NCI-H226 (cell line): ENCODE measurements at regions not wholly inside any gene's neighbourhood (a gene's known extent, or its start where the extent isn't known, plus 50 kb on each side); places are given as distances from the start of the nearest gene placed in this dataset.

Experiments
- DNase-seq: peaks from one replicate; pipeline ENCODE4 v3.0.0-alpha.2; 2015

- DNase-seq = no peak
Measured at GRCh38 chr16:80065541-80065940, 465.0 kb upstream of the MAF start.

GRCh38 chr16:80063713-80064069 lies 463.2 kb upstream of the MAF start:
- DNase-seq = no peak

GRCh38 chr16:80063031-80063712 lies 462.6 kb upstream of the MAF start:
- no peak for DNase-seq

GRCh38 chr16:80062361-80063030 lies 462.0 kb upstream of the MAF start:
- no peak for DNase-seq

- DNase-seq = no peak
Measured at GRCh38 chr16:80060470-80060869, 459.9 kb upstream of the MAF start.

GRCh38 chr16:80059836-80060235 lies 459.3 kb upstream of the MAF start:
- no peak for DNase-seq

GRCh38 chr16:80058214-80058613 lies 457.7 kb upstream of the MAF start:
- no peak for DNase-seq

GRCh38 chr16:80056324-80056723 lies 455.8 kb upstream of the MAF start:
- DNase-seq = no peak

GRCh38 chr16:80055831-80056230 lies 455.3 kb upstream of the MAF start:
- DNase-seq = no peak

GRCh38 chr16:80054647-80055046 lies 454.1 kb upstream of the MAF start:
- DNase-seq = no peak

GRCh38 chr16:80051040-80051439 lies 450.5 kb upstream of the MAF start:
- no peak for DNase-seq

- DNase-seq = no peak
Measured at GRCh38 chr16:80048250-80048649, 447.7 kb upstream of the MAF start.

GRCh38 chr16:80047842-80048241 lies 447.3 kb upstream of the MAF start:
- no peak for DNase-seq

GRCh38 chr16:80046848-80047247 lies 446.3 kb upstream of the MAF start:
- DNase-seq = no peak

- DNase-seq = no peak
Measured at GRCh38 chr16:80046261-80046660, 445.7 kb upstream of the MAF start.

GRCh38 chr16:80045861-80046260 lies 445.3 kb upstream of the MAF start:
- DNase-seq = no peak

- DNase-seq = no peak
Measured at GRCh38 chr16:80041410-80041809, 440.9 kb upstream of the MAF start.

- no peak for DNase-seq
Measured at GRCh38 chr16:80040814-80041213, 440.3 kb upstream of the MAF start.

- no peak for DNase-seq
Measured at GRCh38 chr16:80040413-80040812, 439.9 kb upstream of the MAF start.

- DNase-seq = no peak
Measured at GRCh38 chr16:80039777-80040176, 439.2 kb upstream of the MAF start.

GRCh38 chr16:80038566-80038965 lies 438.0 kb upstream of the MAF start:
- DNase-seq = no peak

- no peak for DNase-seq
Measured at GRCh38 chr16:80034948-80035663, 434.6 kb upstream of the MAF start.

- DNase-seq = no peak
Measured at GRCh38 chr16:80034469-80034826, 433.9 kb upstream of the MAF start.

- no peak for DNase-seq
Measured at GRCh38 chr16:80033783-80034468, 433.4 kb upstream of the MAF start.
